ENCODE measurements at regions not wholly inside any gene's neighbourhood (a gene's known extent, or its start where the extent isn't known, plus 50 kb on each side); places are given as distances from the start of the nearest gene placed in this dataset.

- peaks cover 0 to 7% of the 10 kb centered on the region in 2 experiments; a peak in 1 of 4 replicates for H3K4me1 ChIP-seq (ENCODE audit: control insufficient read depth in 1 of 2, insufficient read depth in 2 of 2, low read depth in 1 of 2, low read length in 1 of 2)
- CTCF ChIA-PET: no interaction called here
- H3K9ac ChIP-seq: no peak overlapping the region
- H3K79me2 ChIP-seq (ENCODE audit: insufficient read depth): no peaks in the 10 kb centered on the region
- H3K27me3 ChIP-seq (ENCODE audit: insufficient read depth): no peaks in the 10 kb centered on the region
- H3K9me2 ChIP-seq: no peaks in the 10 kb centered on the region
- WGBS (ENCODE audit: low lambda C conversion rate): 70% methylated on average over 3 of the region's 3 CpGs
- TF ChIP-seq RFX5 (IDR thresholded peaks at IDR 0.05; ENCODE audit: low read length) (no peak), PBX3 (IDR thresholded peaks at IDR 0.05) (no peak), MXI1 (IDR thresholded peaks at IDR 0.05; ENCODE audit: low read depth, low read length) (no peak), NRF1 (IDR thresholded peaks at IDR 0.05; ENCODE audit: low read depth, low read length) (no peak), EZH2phosphoT487 (IDR thresholded peaks at IDR 0.05; ENCODE audit: borderline replicate concordance, low read depth) (no peak), NFIC (IDR thresholded peaks at IDR 0.05; ENCODE audit: borderline replicate concordance) (no peak), GABPA (IDR thresholded peaks at IDR 0.05; ENCODE audit: low read depth) (no peak), FOXM1 (IDR thresholded peaks at IDR 0.05; ENCODE audit: low read depth) (no peak), TEAD4 (IDR thresholded peaks at IDR 0.05; ENCODE audit: borderline replicate concordance, insufficient read depth) (no peak), EP300 (IDR thresholded peaks at IDR 0.05; ENCODE audit: borderline replicate concordance in 1 of 2, low read depth in 1 of 2, low read length in 1 of 2) (no peak), MEF2A (IDR thresholded peaks at IDR 0.05; ENCODE audit: borderline replicate concordance, low read depth) (no peak), FOXJ3 (CRISPR knock-in tag; IDR thresholded peaks at IDR 0.05) (no peak), POLR2AphosphoS5 (IDR thresholded peaks at IDR 0.05; ENCODE audit: low read depth, low read length) (no peak), RAD21 (IDR thresholded peaks at IDR 0.05; ENCODE audit: low read length) (no peak), IRF3 (IDR thresholded peaks at IDR 0.05; ENCODE audit: low read depth, low read length) (no peak), SIN3A (IDR thresholded peaks at IDR 0.05; ENCODE audit: borderline replicate concordance, low read depth, low read length) (no peak)
- H4K20me1 ChIP-seq (ENCODE audit: insufficient read depth): no peaks in the 10 kb centered on the region
- no peak overlapping the region for H2AFZ ChIP-seq (ENCODE audit: low read depth)
- H3F3A ChIP-seq (replicated peaks; ENCODE audit: insufficient read depth): no peaks in the 10 kb centered on the region
- no peak overlapping the region for H3K4me3 ChIP-seq (ENCODE audit: low read depth in 2 of 2, low read length in 1 of 2)
- no peak overlapping the region for H3K4me2 ChIP-seq
- POLR2A ChIA-PET: no interaction called here
- no peak for DNase-seq
- H3K27ac ChIP-seq (ENCODE audit: low read depth in 2 of 2, low read length in 1 of 2): no peak overlapping the region
- H3K9me3 ChIP-seq: no peaks in the 10 kb centered on the region
- no peaks in the 10 kb centered on the region for H3K36me3 ChIP-seq (replicated peaks in 1 of 2; ENCODE audit: control insufficient read depth in 1 of 2, insufficient read depth in 2 of 2, low read length in 1 of 2)
Measured at GRCh38 chr12:71070416-71071128, 87.2 kb downstream of the TSPAN8 start.

GRCh38 chr12:71069311-71069710 is 88.5 kb downstream of the TSPAN8 start:
- DNase-seq: no peak
- no peaks in the 10 kb centered on the region for H3K79me2 ChIP-seq (ENCODE audit: insufficient read depth)
- H3K36me3 ChIP-seq (replicated peaks in 1 of 2; ENCODE audit: control insufficient read depth in 1 of 2, insufficient read depth in 2 of 2, low read length in 1 of 2): no peaks in the 10 kb centered on the region
- H3K27me3 ChIP-seq (ENCODE audit: insufficient read depth): no peaks in the 10 kb centered on the region
- H3K27ac ChIP-seq (ENCODE audit: low read depth in 2 of 2, low read length in 1 of 2): no peak overlapping the region
- TF ChIP-seq YY1 (IDR thresholded peaks at IDR 0.05; ENCODE audit: low read depth): no peak
- no peak for TF ChIP-seq EP300 (IDR thresholded peaks at IDR 0.05; ENCODE audit: borderline replicate concordance in 1 of 2, low read depth in 1 of 2, low read length in 1 of 2)
- TF ChIP-seq TCF12 (IDR thresholded peaks at IDR 0.05): no peak
- TF ChIP-seq RFX5 (IDR thresholded peaks at IDR 0.05; ENCODE audit: low read length): no peak
- no peak for TF ChIP-seq RAD21 (IDR thresholded peaks at IDR 0.05; ENCODE audit: low read length)
- TF ChIP-seq GATA2 (CRISPR knock-in tag; IDR thresholded peaks at IDR 0.05): no peak
- no peak for TF ChIP-seq EZH2phosphoT487 (IDR thresholded peaks at IDR 0.05; ENCODE audit: borderline replicate concordance, low read depth)
- TF ChIP-seq CHD2 (IDR thresholded peaks at IDR 0.05; ENCODE audit: low read length, partially characterized antibody): no peak
- no peak for TF ChIP-seq SMC3 (IDR thresholded peaks at IDR 0.05; ENCODE audit: low read depth, low read length)
- TF ChIP-seq ZBTB33 (IDR thresholded peaks at IDR 0.05; ENCODE audit: borderline replicate concordance, low read depth): no peak
- no peak for TF ChIP-seq SIN3A (IDR thresholded peaks at IDR 0.05; ENCODE audit: borderline replicate concordance, low read depth, low read length)
- no peak for TF ChIP-seq GABPA (IDR thresholded peaks at IDR 0.05; ENCODE audit: low read depth)
- TF ChIP-seq NFIC (IDR thresholded peaks at IDR 0.05; ENCODE audit: borderline replicate concordance): no peak
- TF ChIP-seq TEAD4 (IDR thresholded peaks at IDR 0.05; ENCODE audit: borderline replicate concordance, insufficient read depth): no peak
- TF ChIP-seq MEF2A (IDR thresholded peaks at IDR 0.05; ENCODE audit: borderline replicate concordance, low read depth): no peak
- no peaks in the 10 kb centered on the region for H3K9me3 ChIP-seq
- H4K20me1 ChIP-seq (ENCODE audit: insufficient read depth): no peaks in the 10 kb centered on the region
- H3K4me3 ChIP-seq (ENCODE audit: low read depth in 2 of 2, low read length in 1 of 2): no peak overlapping the region
- ChIA-PET CTCF (no interaction called here), POLR2A (no interaction called here)
- no peak overlapping the region for H3K4me2 ChIP-seq
- WGBS (ENCODE audit: low lambda C conversion rate): 88% methylated on average over 2 of the region's 2 CpGs
- H3K4me1 ChIP-seq (ENCODE audit: control insufficient read depth in 1 of 2, insufficient read depth in 2 of 2, low read depth in 1 of 2, low read length in 1 of 2): peaks cover 0 to 7% of the 10 kb centered on the region in 2 experiments; a peak in 1 of 4 replicates
- no peaks in the 10 kb centered on the region for H3K9me2 ChIP-seq
- no peak overlapping the region for H3K9ac ChIP-seq
- no peaks in the 10 kb centered on the region for H3F3A ChIP-seq (replicated peaks; ENCODE audit: insufficient read depth)
- H2AFZ ChIP-seq (ENCODE audit: low read depth): no peak overlapping the region
